Stimulated activated CD4-positive, alpha-beta T cell treated with anti-CD3 and anti-CD28 coated beads, Interleukin-15, amount 100 ng/mL, for 1 hour (primary cell): ENCODE measurements at regions not wholly inside any gene's neighbourhood (a gene's known extent, or its start where the extent isn't known, plus 50 kb on each side); places are given as distances from the start of the nearest gene placed in this dataset.
"Not testable (repeated sequence)": the region's sequence is repeated elsewhere in the genome, so short reads cannot be mapped to it uniquely, and the experiment has no call there.

Experiments used
- DNase-seq, 2 donors: peaks; one replicate each; pipeline ENCODE4 v3.0.0-alpha.2; 2020; ENCODE audit warnings: low read depth in 1 of 2, low spot score in 1 of 2

- no peak for DNase-seq
These were observed 199.0 kb downstream of the RNF144B start for GRCh38 chr6:18586133-18586532.

GRCh38 chr6:18595774-18596530 is 208.8 kb downstream of the RNF144B start:
- DNase-seq: no peak

GRCh38 chr6:18596531-18596835 is 209.3 kb downstream of the RNF144B start:
- no peak for DNase-seq

GRCh38 chr6:18598551-18599264 is 211.6 kb downstream of the RNF144B start:
- DNase-seq: no peak

GRCh38 chr6:18600255-18600654 is 213.1 kb downstream of the RNF144B start:
- no peak for DNase-seq

GRCh38 chr6:18601516-18602020 is 214.4 kb downstream of the RNF144B start:
- DNase-seq: no peak

- DNase-seq: no peak
These were observed 215.8 kb downstream of the RNF144B start for GRCh38 chr6:18602931-18603330.

- no peak for DNase-seq
These were observed 216.2 kb downstream of the RNF144B start for GRCh38 chr6:18603361-18603760.

- DNase-seq: no peak
These were observed 218.7 kb downstream of the RNF144B start for GRCh38 chr6:18605841-18606240.

GRCh38 chr6:18609715-18610114 is 222.6 kb downstream of the RNF144B start:
- no peak for DNase-seq

- no peak for DNase-seq
These were observed 226.3 kb downstream of the RNF144B start for GRCh38 chr6:18613319-18613925.

- no peak for DNase-seq
These were observed 242.4 kb downstream of the RNF144B start for GRCh38 chr6:18629571-18629970.

- DNase-seq: no peak
These were observed 245.7 kb downstream of the RNF144B start for GRCh38 chr6:18632670-18633410.

GRCh38 chr6:18634912-18635311 is 247.8 kb downstream of the RNF144B start:
- no peak for DNase-seq

- no peak for DNase-seq
These were observed 253.0 kb downstream of the RNF144B start for GRCh38 chr6:18640134-18640533.

- no peak for DNase-seq
These were observed 253.6 kb downstream of the RNF144B start for GRCh38 chr6:18640754-18641153.

GRCh38 chr6:18654821-18655220 is 267.7 kb downstream of the RNF144B start:
- no peak for DNase-seq

GRCh38 chr6:18656506-18656905 is 269.4 kb downstream of the RNF144B start:
- no peak for DNase-seq

- not testable (repeated sequence) for DNase-seq
These were observed 272.8 kb downstream of the RNF144B start for GRCh38 chr6:18659994-18660393.

GRCh38 chr6:18663011-18663410 is 275.9 kb downstream of the RNF144B start:
- no peak for DNase-seq

- no peak for DNase-seq
These were observed 277.3 kb downstream of the RNF144B start for GRCh38 chr6:18664401-18664800.
